ENCODE measurements at regions not wholly inside any gene's neighbourhood (a gene's known extent, or its start where the extent isn't known, plus 50 kb on each side); places are given as distances from the start of the nearest gene placed in this dataset.
A peak's percentile ranks its signal among the peaks of the same experiment; 100 is the strongest.
"Not testable (repeated sequence)": the region's sequence is repeated elsewhere in the genome, so short reads cannot be mapped to it uniquely, and the experiment has no call there.

DNA sequence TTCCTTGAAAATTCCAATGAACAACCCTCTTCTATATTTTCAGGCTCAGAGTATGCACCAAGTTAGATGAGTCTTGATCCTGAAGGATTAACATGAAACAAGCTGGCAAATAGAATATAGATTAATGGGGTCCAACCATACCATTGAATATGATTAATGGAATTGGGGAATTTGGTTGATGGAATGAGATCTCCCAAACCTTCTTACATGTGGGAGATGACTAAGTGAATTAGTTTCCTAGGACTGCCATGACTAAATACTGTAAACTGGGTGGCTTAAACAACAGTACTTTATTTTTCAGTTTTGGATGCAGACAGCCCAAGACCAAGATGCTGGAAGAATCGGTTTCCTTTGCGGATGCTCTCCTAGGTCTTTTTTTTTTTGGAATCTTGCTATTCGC, 347.0 kb downstream of the QKI start:
- DNase-seq (ENCODE audit: low read depth): no peak

- no peak for DNase-seq (ENCODE audit: low read depth)
Measured at GRCh38 chr6:163760860-163761259, 346.3 kb downstream of the QKI start.

- DNase-seq (ENCODE audit: low read depth): no peak
Measured at GRCh38 chr6:163759542-163759941, 345.0 kb downstream of the QKI start.

- DNase-seq (ENCODE audit: low read depth): no peak
Measured at GRCh38 chr6:163757520-163757919, 343.0 kb downstream of the QKI start.

DNA sequence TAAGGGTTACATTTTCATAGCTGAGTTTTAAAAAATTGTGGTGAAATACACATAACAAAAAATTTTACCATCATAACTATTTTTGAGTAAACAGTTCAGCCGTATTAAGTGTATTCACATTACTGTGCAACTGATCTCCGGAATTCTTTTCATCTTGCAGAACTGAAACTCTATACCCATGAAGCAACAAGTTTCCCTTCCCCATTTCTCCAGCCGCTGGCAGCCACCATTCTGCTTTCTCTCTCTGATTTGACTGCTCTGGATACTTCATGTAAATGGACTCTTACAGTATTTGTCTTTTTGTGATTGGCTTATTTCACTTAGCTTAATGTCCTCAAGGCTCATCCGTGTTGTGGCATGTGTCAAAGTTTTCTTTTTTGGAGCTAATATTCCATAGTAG, 341.6 kb downstream of the QKI start:
- no peak for DNase-seq (ENCODE audit: low read depth)

- DNase-seq (ENCODE audit: low read depth): no peak
Measured at GRCh38 chr6:163754866-163755265, 340.3 kb downstream of the QKI start.

DNA sequence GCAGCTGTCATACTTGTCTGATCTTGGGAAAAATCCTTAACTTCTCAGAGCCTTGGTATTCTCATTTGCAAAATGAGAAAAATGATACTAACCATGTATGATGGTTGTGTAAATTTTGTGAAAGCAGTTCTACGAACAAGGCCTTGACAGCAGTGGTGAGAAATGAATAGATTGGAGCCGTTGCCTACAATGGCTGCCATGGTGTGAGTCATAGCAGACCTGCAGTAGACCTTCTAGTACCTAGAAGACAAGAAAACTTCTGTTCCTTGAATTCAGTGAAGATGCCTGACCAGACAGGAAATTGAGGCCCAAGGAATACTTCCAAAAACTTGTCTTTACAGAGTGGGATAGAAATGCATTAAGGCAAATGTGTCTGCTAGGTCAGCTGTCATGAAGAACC, 338.9 kb downstream of the QKI start:
- DNase-seq (ENCODE audit: low read depth): no peak

- DNase-seq (ENCODE audit: low read depth): no peak
Measured at GRCh38 chr6:163752446-163752845, 337.9 kb downstream of the QKI start.

DNA sequence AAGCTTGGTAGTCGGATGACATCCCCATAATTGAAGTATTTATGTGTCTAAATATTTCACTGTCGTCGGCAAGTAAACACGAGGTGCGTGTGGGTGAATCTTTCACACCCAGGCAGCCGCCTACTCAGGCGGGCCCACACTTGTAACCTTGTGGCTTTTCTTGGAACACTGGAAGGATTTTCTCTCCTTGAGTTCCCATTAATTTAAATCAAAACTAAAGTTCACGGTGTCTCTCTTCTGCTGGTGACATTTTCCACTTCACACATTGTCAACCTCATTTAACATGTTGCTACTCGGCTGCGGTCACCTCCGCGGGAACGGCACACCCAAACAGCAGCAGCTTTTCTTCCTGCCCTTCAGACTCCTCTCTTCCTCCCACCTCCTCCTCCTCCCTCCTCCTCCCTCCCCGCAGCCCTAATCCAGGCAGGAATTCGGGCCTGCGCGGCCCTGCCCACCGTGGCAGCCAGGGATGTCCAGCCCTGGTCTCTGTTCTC, 336.6 kb downstream of the QKI start:
- no peak for DNase-seq (ENCODE audit: low read depth)

GRCh38 chr6:163750431-163751031, 336.0 kb downstream of the QKI start:
- no peak for DNase-seq (ENCODE audit: low read depth)

GRCh38 chr6:163748886-163749285, 334.4 kb downstream of the QKI start:
- DNase-seq (ENCODE audit: low read depth): no peak

- no peak for DNase-seq (ENCODE audit: low read depth)
Measured at GRCh38 chr6:163748036-163748435, 333.5 kb downstream of the QKI start.

DNA sequence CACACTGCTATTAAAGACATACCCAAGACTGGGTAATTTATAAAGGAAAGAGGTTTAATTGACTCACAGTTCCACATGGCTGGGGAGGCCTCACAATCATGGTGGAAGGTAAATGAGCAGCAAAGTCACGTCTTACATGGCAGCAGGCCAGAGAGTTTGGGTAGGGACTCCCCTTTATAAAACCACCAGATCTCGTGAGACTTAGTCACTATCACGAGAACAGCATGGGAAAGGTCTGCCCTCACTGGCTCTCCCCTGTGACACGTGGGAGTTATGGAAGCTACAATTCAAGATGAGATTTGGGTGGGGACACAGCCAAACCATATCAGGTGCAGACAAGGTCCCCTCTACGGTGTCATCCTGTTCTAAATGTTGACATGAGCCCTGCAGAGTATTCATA, 332.5 kb downstream of the QKI start:
- DNase-seq (ENCODE audit: low read depth): not testable (repeated sequence)

- DNase-seq (ENCODE audit: low read depth): peak; percentile 81
Measured at GRCh38 chr6:163745536-163746400, 331.2 kb downstream of the QKI start.

- no peak for DNase-seq (ENCODE audit: low read depth)
Measured at GRCh38 chr6:163744256-163744925, 329.9 kb downstream of the QKI start.

DNA sequence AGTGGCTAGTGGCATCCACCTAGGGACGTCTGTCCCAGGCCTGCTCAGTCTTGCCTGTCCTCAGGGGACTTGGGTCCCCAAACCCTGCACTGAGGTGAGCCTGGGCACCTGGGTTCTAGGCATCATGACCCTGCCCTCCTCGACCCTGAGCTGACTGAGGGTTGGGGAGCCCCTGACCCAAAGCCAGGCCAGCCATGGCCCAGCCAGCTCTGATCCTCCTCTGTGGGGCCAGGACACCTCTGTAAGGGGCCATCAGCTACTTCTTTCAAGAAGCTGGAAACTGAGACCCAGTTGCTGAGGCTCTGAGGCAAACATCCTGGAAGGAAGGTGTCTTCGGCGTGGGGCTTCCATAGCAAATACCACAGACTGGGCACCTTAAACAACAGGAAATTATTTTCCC, 329.3 kb downstream of the QKI start:
- no peak for DNase-seq (ENCODE audit: low read depth)

DNA sequence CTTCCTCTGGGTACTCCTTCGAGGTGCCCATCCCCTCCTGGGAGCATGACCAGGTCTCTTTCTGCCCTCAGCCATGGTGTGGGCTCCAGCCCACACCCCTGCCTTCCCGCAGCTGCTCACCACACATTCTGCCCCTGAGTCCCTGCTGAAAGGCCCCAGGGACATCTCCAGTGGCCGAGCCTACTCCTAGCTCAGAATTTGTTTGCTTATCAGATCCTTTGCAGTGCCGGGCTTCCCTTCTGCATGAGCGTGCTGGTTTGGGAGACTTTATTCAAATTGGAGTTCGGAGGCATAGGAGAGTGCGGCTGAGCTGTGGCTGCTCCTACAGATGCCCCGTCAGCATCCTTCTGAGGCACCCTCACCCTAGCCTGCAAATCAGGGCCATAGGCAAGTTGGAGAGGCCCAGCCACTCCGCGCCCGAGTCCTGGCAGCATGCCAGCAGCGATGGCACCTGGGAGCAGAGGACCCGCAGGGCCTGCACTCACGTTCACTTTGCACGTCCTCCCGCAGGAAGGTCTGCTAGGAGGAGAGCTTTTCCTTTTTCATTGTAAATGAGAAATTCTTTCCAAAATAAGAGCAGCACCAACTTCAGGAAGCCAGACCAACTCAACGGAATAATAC, 327.3 kb downstream of the QKI start:
- no peak for DNase-seq (ENCODE audit: low read depth)

- no peak for DNase-seq (ENCODE audit: low read depth)
Measured at GRCh38 chr6:163741342-163741741, 326.8 kb downstream of the QKI start.

DNA sequence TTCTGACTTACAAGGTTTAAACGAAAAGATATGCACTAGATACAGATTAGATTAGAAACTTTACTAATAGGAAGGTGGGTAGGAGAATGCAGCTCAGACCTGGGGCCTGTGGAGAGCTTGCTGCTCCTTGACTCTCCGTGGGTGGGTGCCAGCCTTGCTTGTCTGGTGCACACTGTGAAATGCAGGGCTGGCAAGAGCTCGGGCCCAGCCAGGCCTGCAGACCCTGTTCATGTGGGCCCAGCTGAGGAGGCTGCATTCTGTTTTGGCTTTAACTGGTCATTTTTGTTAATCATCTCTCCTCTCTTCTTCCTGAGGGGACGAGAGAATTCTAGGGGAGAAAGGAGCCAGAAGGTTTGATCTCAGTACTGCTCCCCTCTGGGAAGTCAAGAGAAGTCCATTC, 325.4 kb downstream of the QKI start:
- DNase-seq (ENCODE audit: low read depth): no peak

DNA sequence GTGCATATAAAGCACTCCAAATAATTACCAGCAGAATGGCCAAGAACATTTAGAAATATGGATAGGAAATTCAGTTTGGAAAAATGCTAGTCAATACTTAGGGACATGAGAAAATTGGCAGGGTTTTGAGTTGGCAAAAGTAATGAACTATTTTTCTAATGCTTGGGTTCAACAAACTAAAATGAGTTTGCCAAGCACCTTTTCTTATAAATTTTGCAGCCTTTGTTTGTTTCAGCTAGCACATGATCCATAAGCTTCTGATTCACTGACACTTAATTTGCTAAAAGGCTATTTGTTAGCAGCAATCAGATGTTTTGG, 324.8 kb downstream of the QKI start:
- no peak for DNase-seq (ENCODE audit: low read depth)

DNA sequence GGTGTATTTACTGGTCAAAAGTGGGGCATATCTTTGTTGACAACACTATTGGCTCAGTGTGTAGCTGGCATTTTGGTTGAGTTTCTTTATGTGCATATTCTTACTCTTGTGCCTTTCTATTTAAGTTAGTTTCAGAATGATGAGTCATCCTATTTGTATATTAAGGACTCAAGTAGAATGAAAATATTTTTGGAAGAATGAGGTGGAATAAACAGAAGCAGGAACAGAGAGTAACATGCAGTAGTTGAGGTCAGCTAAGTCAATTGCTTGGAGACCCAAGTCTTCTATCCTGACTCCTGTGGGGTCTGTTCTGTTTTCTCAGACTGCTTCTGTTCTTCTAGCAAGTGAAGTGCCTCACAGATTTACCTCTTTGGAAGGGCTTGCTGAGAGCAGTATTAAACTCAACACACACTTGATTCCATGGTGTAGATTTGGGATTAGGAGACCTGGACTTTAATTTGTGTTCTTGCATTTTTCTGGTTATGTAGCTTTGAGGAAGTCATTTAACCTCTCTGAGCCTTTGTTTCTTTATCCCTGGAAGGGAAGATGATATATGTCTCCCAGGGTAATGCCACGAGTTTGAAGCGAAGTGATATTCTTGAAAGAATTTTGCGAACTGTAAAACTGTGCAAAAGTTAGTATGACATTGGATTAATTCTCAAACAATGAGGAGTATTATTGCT, 324.3 kb downstream of the QKI start:
- no peak for DNase-seq (ENCODE audit: low read depth)

GRCh38 chr6:163738304-163738703, 323.8 kb downstream of the QKI start:
- DNase-seq (ENCODE audit: low read depth): no peak
